HCT116 (cell line): ENCODE measurements at regions not wholly inside any gene's neighbourhood (a gene's known extent, or its start where the extent isn't known, plus 50 kb on each side); places are given as distances from the start of the nearest gene placed in this dataset.

ENCODE experiments used
- ATAC-seq: fragments of 200-7000 bp; cut with Tn5 transposase; 2 replicates; pipeline ENCODE4 v1.9.1; 2020; ENCODE audit warnings: mild to moderate bottlenecking, moderate library complexity
- BruUV-seq: library from RNA; stranded (reverse); fragments of 400-500 nt; replicated peaks from 2 replicates; lab custom pipeline; 2021; lab: Mats Ljungman, UMichigan
- CTCF ChIA-PET: fragments of 300-600 bp; sonication (Branson Sonifier 250); formaldehyde crosslinking; loops from one replicate; lab custom pipeline; 2021; ENCODE audit warnings: antibody characterized with exemption; lab: Charles Lee
- POLR2A ChIA-PET: fragments of 300-600, 350-600 bp; sonication (Branson Sonifier 250); formaldehyde crosslinking; loops from one replicate; lab custom pipeline; 2021; ENCODE audit warnings: antibody characterized with exemption; lab: Charles Lee
- RAD21 ChIA-PET, 2 experiments: fragments of 300-600 bp; sonication (Branson Sonifier 250); formaldehyde crosslinking; loops; one replicate each; lab custom pipeline; 2023; ENCODE audit warnings: low total read pairs in 2 of 2; ENCODE audit not compliant: uncharacterized antibody in 2 of 2, unreplicated experiment in 2 of 2, low non-redundant PET in 1 of 2; lab: Charles Lee
- DNase-seq: peaks from one replicate; pipeline ENCODE4 v3.0.0-alpha.2; 2010; ENCODE audit warnings: low read depth, low spot score
- H2AFZ ChIP-seq: fragments of 200-600 bp; shearing (Covaris generic), sonication (generic); 2 replicates; pipeline ENCODE4 v1.6.1; 2017; ENCODE audit warnings: low read depth, mixed run types, mixed read lengths, antibody characterized with exemption, low read length; ENCODE audit not compliant: poor library complexity, severe bottlenecking
- H3K27ac ChIP-seq: 2 replicates; pipeline ENCODE4 v1.5.1; 2012; ENCODE audit warnings: low read depth, low read length
- H3K27me3 ChIP-seq: fragments of 200-600 bp; sonication (generic); 2 replicates; pipeline ENCODE4 v1.6.1; 2016; ENCODE audit warnings: mixed run types, low read length, mixed read lengths; ENCODE audit not compliant: insufficient read depth
- H3K36me3 ChIP-seq, 2 experiments: fragments of 200-500 bp in 1 of 2; fragments of 200-600 bp in 1 of 2; sonication (Bioruptor generic) in 1 of 2; sonication (generic) in 1 of 2; 2 replicates each; pipeline versions ENCODE4 v1.5.1 to v1.6.1; 2014 to 2016; ENCODE audit warnings: low read length in 2 of 2, inconsistent platforms in 1 of 2, mixed read lengths in 1 of 2, mixed run types in 1 of 2; ENCODE audit not compliant: insufficient read depth in 2 of 2, control insufficient read depth in 1 of 2
- H3K4me1 ChIP-seq, 2 experiments: fragments of 200-600 bp in 1 of 2; sonication (generic) in 1 of 2; 2 replicates each; pipeline versions ENCODE4 v1.5.1 to v1.6.1; 2012 to 2017; ENCODE audit warnings: low read length in 2 of 2, inconsistent platforms in 1 of 2, mild to moderate bottlenecking in 1 of 2, mixed read lengths in 1 of 2, mixed run types in 1 of 2, moderate library complexity in 1 of 2; ENCODE audit not compliant: insufficient read depth in 2 of 2, control insufficient read depth in 1 of 2
- H3K4me2 ChIP-seq: fragments of 200-600 bp; sonication (generic); 2 replicates; pipeline ENCODE4 v1.6.1; 2017; ENCODE audit warnings: mixed run types, low read length, mixed read lengths
- H3K4me3 ChIP-seq, 2 experiments: fragments of 200-600 bp in 1 of 2; sonication (generic) in 1 of 2; replicated peaks in 1 of 2; 2 replicates each; pipeline ENCODE4 v1.5.1; 2011 to 2016; ENCODE audit warnings: low read length in 2 of 2, control low read depth in 1 of 2, low read depth in 1 of 2, mild to moderate bottlenecking in 1 of 2, mixed read lengths in 1 of 2, mixed run types in 1 of 2
- H3K79me2 ChIP-seq: fragments of 200-600 bp; sonication (generic); 2 replicates; pipeline ENCODE4 v1.6.1; 2017; ENCODE audit warnings: mild to moderate bottlenecking, mixed run types, low read length, moderate library complexity, mixed read lengths; ENCODE audit not compliant: insufficient read depth
- H3K9ac ChIP-seq: fragments of 200-600 bp; sonication (generic); 2 replicates; pipeline ENCODE4 v1.6.1; 2016; ENCODE audit warnings: low read length, mixed read lengths
- H3K9me2 ChIP-seq: fragments of 200-600 bp; sonication (generic), shearing (Covaris generic); 2 replicates; pipeline ENCODE4 v1.6.1; 2017; ENCODE audit warnings: mixed run types, mild to moderate bottlenecking, moderate library complexity; ENCODE audit not compliant: insufficient read depth
- H3K9me3 ChIP-seq, 2 experiments: fragments of 200-500 bp in 1 of 2; fragments of 200-600 bp in 1 of 2; sonication (Bioruptor generic) in 1 of 2; sonication (generic) in 1 of 2; 2 replicates each; pipeline ENCODE4 v1.6.1; 2014 to 2017; ENCODE audit warnings: low read length in 2 of 2, mixed read lengths in 2 of 2, inconsistent platforms in 1 of 2, low read depth in 1 of 2, mild to moderate bottlenecking in 1 of 2, mixed run types in 1 of 2, moderate library complexity in 1 of 2; ENCODE audit not compliant: control insufficient read depth in 1 of 2, insufficient read depth in 1 of 2
- H4K20me1 ChIP-seq: fragments of 200-600 bp; sonication (generic), shearing (Covaris generic); 2 replicates; pipeline ENCODE4 v1.6.1; 2017; ENCODE audit warnings: mixed run types, mild to moderate bottlenecking, moderate library complexity; ENCODE audit not compliant: insufficient read depth
- ATF3 ChIP-seq: IDR thresholded peaks from 2 replicates; pipeline ENCODE4 v1.6.1; 2012
- CBX3 ChIP-seq: IDR thresholded peaks from 2 replicates; pipeline ENCODE4 v1.6.1; 2012; ENCODE audit warnings: low read depth
- CEBPB ChIP-seq: IDR thresholded peaks from 2 replicates; pipeline ENCODE4 v1.6.1; 2012; ENCODE audit warnings: low read depth
- EGR1 ChIP-seq: IDR thresholded peaks from 2 replicates; pipeline ENCODE4 v1.6.1; 2012; ENCODE audit warnings: low read depth
- ELF1 ChIP-seq: IDR thresholded peaks from 2 replicates; pipeline ENCODE4 v1.6.1; 2012; ENCODE audit warnings: low read depth, borderline replicate concordance
- EZH2 ChIP-seq: fragments of 200-600 bp; sonication (generic); IDR thresholded peaks from 2 replicates; pipeline ENCODE4 v1.6.1; 2017; ENCODE audit warnings: antibody characterized with exemption, mixed run types
- EZH2phosphoT487 ChIP-seq: fragments of 200-600 bp; IDR thresholded peaks from 2 replicates; pipeline ENCODE4 v1.6.1; 2018; ENCODE audit warnings: antibody characterized with exemption, borderline replicate concordance
- JUND ChIP-seq: IDR thresholded peaks from 2 replicates; pipeline ENCODE4 v1.6.1; 2012
- MAX ChIP-seq: IDR thresholded peaks from 2 replicates; pipeline ENCODE4 v1.6.1; 2012
- RAD21 ChIP-seq: IDR thresholded peaks from 2 replicates; pipeline ENCODE4 v1.6.1; 2012; ENCODE audit warnings: low read depth, mild to moderate bottlenecking
- REST ChIP-seq: IDR thresholded peaks from 2 replicates; pipeline ENCODE4 v1.6.1; 2012; ENCODE audit warnings: low read depth
- SIN3A ChIP-seq: IDR thresholded peaks from 2 replicates; pipeline ENCODE4 v1.6.1; 2012; ENCODE audit warnings: low read depth
- SP1 ChIP-seq: IDR thresholded peaks from 2 replicates; pipeline ENCODE4 v1.6.1; 2012; ENCODE audit warnings: low read depth
- SRF ChIP-seq: IDR thresholded peaks from 2 replicates; pipeline ENCODE4 v1.6.1; 2012; ENCODE audit warnings: low read depth
- TCF7L2 ChIP-seq: IDR thresholded peaks from 2 replicates; pipeline ENCODE4 v1.7.0; 2011; ENCODE audit warnings: borderline replicate concordance, inconsistent platforms; ENCODE audit not compliant: insufficient read depth, insufficient read length; ENCODE audit errors: extremely low read depth
- ZNF274 ChIP-seq: fragments of 200-500 bp; sonication (Bioruptor generic); IDR thresholded peaks from 2 replicates; pipeline ENCODE4 v1.6.1; 2014; ENCODE audit warnings: mild to moderate bottlenecking, low read depth, low read length, inconsistent platforms
- intact Hi-C: fragments of 100-400 bp; cut with micrococcal nuclease; formaldehyde crosslinking; loops from 2 replicates; pipeline ENCODE4 v1.10.0; 2022
- TF ChIP-seq, protein P1 (sequence below): IDR thresholded peaks from 2 replicates; pipeline ENCODE4 v1.6.1; 2011; ENCODE audit warnings: mild to moderate bottlenecking, low read length, moderate library complexity; ENCODE audit not compliant: insufficient replicate concordance; ENCODE audit errors: extremely low read depth
- TF ChIP-seq, protein P2 (sequence below), 3 experiments: fragments of 200-600 bp in 1 of 3; sonication (generic) in 1 of 3; IDR thresholded peaks in 2 of 3; conservative IDR thresholded peaks in 1 of 3; 2 replicates each; pipeline ENCODE4 v1.5.1; 2012 to 2017; ENCODE audit warnings: low read depth in 2 of 3, low read length in 2 of 3, antibody characterized with exemption in 1 of 3, borderline replicate concordance in 1 of 3, control low read depth in 1 of 3, mild to moderate bottlenecking in 1 of 3, mixed read lengths in 1 of 3, mixed run types in 1 of 3, moderate library complexity in 1 of 3; ENCODE audit not compliant: insufficient read depth in 1 of 3

- TF ChIP-seq ELF1 (no peak), CEBPB (no peak), ZNF274 (no peak), JUND (no peak), TCF7L2 (no peak), CBX3 (no peak), MAX (no peak), SIN3A (no peak), EZH2 (no peak), REST (no peak), SP1 (no peak), ATF3 (no peak), EZH2phosphoT487 (no peak), SRF (no peak), RAD21 (no peak), EGR1 (no peak)
- TF ChIP-seq, protein P1, sequence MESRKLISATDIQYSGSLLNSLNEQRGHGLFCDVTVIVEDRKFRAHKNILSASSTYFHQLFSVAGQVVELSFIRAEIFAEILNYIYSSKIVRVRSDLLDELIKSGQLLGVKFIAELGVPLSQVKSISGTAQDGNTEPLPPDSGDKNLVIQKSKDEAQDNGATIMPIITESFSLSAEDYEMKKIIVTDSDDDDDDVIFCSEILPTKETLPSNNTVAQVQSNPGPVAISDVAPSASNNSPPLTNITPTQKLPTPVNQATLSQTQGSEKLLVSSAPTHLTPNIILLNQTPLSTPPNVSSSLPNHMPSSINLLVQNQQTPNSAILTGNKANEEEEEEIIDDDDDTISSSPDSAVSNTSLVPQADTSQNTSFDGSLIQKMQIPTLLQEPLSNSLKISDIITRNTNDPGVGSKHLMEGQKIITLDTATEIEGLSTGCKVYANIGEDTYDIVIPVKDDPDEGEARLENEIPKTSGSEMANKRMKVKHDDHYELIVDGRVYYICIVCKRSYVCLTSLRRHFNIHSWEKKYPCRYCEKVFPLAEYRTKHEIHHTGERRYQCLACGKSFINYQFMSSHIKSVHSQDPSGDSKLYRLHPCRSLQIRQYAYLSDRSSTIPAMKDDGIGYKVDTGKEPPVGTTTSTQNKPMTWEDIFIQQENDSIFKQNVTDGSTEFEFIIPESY: no peak
- TF ChIP-seq, protein P2, sequence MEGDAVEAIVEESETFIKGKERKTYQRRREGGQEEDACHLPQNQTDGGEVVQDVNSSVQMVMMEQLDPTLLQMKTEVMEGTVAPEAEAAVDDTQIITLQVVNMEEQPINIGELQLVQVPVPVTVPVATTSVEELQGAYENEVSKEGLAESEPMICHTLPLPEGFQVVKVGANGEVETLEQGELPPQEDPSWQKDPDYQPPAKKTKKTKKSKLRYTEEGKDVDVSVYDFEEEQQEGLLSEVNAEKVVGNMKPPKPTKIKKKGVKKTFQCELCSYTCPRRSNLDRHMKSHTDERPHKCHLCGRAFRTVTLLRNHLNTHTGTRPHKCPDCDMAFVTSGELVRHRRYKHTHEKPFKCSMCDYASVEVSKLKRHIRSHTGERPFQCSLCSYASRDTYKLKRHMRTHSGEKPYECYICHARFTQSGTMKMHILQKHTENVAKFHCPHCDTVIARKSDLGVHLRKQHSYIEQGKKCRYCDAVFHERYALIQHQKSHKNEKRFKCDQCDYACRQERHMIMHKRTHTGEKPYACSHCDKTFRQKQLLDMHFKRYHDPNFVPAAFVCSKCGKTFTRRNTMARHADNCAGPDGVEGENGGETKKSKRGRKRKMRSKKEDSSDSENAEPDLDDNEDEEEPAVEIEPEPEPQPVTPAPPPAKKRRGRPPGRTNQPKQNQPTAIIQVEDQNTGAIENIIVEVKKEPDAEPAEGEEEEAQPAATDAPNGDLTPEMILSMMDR (IDR thresholded peaks at IDR 0.05 in 2 of 3, conservative IDR thresholded peaks at IDR 0.05 in 1 of 3; ENCODE audit: borderline replicate concordance in 1 of 3, insufficient read depth in 1 of 3, low read depth in 2 of 3, low read length in 2 of 3): no peak
- no peaks in the 10 kb centered on the region for H4K20me1 ChIP-seq
- no peaks in the 10 kb centered on the region for H3K79me2 ChIP-seq
- H3K4me2 ChIP-seq: no peak overlapping the region
- BruUV-seq: no TSS peak
- H3K4me3 ChIP-seq: no peak overlapping the region
- RAD21 ChIA-PET: no interaction called here
- DNase-seq: no peak
- intact Hi-C loops: no loop called here
- no peak overlapping the region for H3K9ac ChIP-seq
- no peaks in the 10 kb centered on the region; a peak in 1 of 4 replicates for H3K36me3 ChIP-seq
- H3K4me1 ChIP-seq: no peaks in the 10 kb centered on the region
- H2AFZ ChIP-seq: no peak overlapping the region
- H3K27me3 ChIP-seq: no peaks in the 10 kb centered on the region
- CTCF ChIA-PET: no interaction called here
- peaks cover 10 to 13% of the 10 kb centered on the region in 2 experiments; a peak in 2 of 4 replicates for H3K9me3 ChIP-seq
- POLR2A ChIA-PET: no interaction called here
- ATAC-seq: no peak
- H3K27ac ChIP-seq: no peak overlapping the region
- no peaks in the 10 kb centered on the region for H3K9me2 ChIP-seq
Measured at GRCh38 chr21:28267449-28267848, 725.2 kb downstream of the LTN1 start.
